ENCODE measurements at regions not wholly inside any gene's neighbourhood (a gene's known extent, or its start where the extent isn't known, plus 50 kb on each side); places are given as distances from the start of the nearest gene placed in this dataset.

DNA sequence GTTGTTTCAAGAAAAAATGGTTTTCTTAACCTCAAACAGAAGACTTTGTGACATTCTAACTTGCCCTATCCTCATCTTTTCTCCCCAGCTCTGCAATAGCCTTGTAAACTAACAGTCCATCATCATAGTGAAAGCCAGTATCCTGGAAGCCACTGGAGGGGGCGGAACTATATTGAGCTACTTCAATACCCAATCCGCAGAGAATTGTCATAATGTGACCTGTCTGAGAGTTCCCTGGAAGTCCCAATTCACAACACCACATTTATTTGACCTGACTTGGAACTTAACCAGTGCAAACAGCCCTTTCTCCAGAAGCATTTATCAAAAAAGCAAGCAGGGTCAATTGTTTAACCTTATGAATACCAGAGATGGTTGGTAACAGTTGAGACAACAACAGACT, 747.6 kb upstream of the GRM7 start:
- TF ChIP-seq GATA3 (IDR thresholded peaks at IDR 0.05; ENCODE audit: low read depth, low read length) = no peak
- no peak for TF ChIP-seq GATA2 (IDR thresholded peaks at IDR 0.05; ENCODE audit: low read depth, low read length)
